ENCODE measurements at regions not wholly inside any gene's neighbourhood (a gene's known extent, or its start where the extent isn't known, plus 50 kb on each side); places are given as distances from the start of the nearest gene placed in this dataset.

DNA sequence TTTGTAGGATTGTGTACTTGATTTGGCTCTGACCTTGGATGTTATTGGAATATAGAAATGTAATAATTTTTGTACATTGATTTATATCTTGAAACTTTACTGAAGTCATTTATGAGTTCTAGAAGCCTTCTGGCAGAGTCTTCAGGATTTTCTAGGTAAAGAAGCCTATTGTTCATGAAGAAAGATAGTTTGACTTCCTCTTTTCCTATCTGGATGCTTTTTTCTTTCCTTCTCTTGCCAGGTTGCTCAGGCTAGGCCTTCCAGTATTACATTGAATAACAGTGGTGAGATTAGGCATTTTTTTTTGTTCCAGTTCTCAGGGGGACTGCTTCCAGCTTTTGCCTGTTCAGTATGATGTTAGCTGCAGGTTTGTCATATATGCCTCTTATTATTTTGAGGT is 191.1 kb downstream of the NAA11 start:
- TF ChIP-seq, protein P1, sequence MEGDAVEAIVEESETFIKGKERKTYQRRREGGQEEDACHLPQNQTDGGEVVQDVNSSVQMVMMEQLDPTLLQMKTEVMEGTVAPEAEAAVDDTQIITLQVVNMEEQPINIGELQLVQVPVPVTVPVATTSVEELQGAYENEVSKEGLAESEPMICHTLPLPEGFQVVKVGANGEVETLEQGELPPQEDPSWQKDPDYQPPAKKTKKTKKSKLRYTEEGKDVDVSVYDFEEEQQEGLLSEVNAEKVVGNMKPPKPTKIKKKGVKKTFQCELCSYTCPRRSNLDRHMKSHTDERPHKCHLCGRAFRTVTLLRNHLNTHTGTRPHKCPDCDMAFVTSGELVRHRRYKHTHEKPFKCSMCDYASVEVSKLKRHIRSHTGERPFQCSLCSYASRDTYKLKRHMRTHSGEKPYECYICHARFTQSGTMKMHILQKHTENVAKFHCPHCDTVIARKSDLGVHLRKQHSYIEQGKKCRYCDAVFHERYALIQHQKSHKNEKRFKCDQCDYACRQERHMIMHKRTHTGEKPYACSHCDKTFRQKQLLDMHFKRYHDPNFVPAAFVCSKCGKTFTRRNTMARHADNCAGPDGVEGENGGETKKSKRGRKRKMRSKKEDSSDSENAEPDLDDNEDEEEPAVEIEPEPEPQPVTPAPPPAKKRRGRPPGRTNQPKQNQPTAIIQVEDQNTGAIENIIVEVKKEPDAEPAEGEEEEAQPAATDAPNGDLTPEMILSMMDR (IDR thresholded peaks at IDR 0.05), result no peak
- no peak for TF ChIP-seq EZH2 (IDR thresholded peaks at IDR 0.05)

All from neural progenitor cell (in vitro differentiated cells).